ENCODE measurements at regions not wholly inside any gene's neighbourhood (a gene's known extent, or its start where the extent isn't known, plus 50 kb on each side); places are given as distances from the start of the nearest gene placed in this dataset.
"Not testable (repeated sequence)": the region's sequence is repeated elsewhere in the genome, so short reads cannot be mapped to it uniquely, and the experiment has no call there.

GRCh38 chr1:19024532-19024931, 68.1 kb upstream of the IFFO2 start:
- no peaks in the 10 kb centered on the region for H3K9me3 Mint-ChIP-seq
- H3K27me3 Mint-ChIP-seq = peaks cover 21 to 52% of the 10 kb centered on the region in 2 donors
- no peaks in the 10 kb centered on the region for H3K36me3 Mint-ChIP-seq
- H3K27ac Mint-ChIP-seq = no peak overlapping the region
- H3K4me3 Mint-ChIP-seq = no peak overlapping the region
- ATAC-seq (replicated peaks) (no peak), DNase-seq (no peak)
- H3K4me1 Mint-ChIP-seq = no peaks in the 10 kb centered on the region

- ATAC-seq (replicated peaks) (no peak), DNase-seq (no peak)
- no peak overlapping the region for H3K27ac Mint-ChIP-seq
- H3K9me3 Mint-ChIP-seq = peaks cover 0 to 3% of the 10 kb centered on the region in 2 donors
- no peaks in the 10 kb centered on the region for H3K36me3 Mint-ChIP-seq
- H3K4me3 Mint-ChIP-seq = no peak overlapping the region
- H3K4me1 Mint-ChIP-seq = no peaks in the 10 kb centered on the region
- peaks cover 25 to 56% of the 10 kb centered on the region in 2 donors for H3K27me3 Mint-ChIP-seq
Observed at GRCh38 chr1:19023787-19024186, 67.3 kb upstream of the IFFO2 start.

GRCh38 chr1:19021845-19022244, 65.4 kb upstream of the IFFO2 start:
- peaks cover 0 to 3% of the 10 kb centered on the region in 2 donors for H3K9me3 Mint-ChIP-seq
- H3K4me1 Mint-ChIP-seq = no peaks in the 10 kb centered on the region
- ATAC-seq (replicated peaks) (no peak), DNase-seq (no peak)
- H3K27me3 Mint-ChIP-seq = peaks cover 20 to 43% of the 10 kb centered on the region in 2 donors
- no peak overlapping the region for H3K27ac Mint-ChIP-seq
- no peak overlapping the region for H3K4me3 Mint-ChIP-seq
- no peaks in the 10 kb centered on the region for H3K36me3 Mint-ChIP-seq

DNA sequence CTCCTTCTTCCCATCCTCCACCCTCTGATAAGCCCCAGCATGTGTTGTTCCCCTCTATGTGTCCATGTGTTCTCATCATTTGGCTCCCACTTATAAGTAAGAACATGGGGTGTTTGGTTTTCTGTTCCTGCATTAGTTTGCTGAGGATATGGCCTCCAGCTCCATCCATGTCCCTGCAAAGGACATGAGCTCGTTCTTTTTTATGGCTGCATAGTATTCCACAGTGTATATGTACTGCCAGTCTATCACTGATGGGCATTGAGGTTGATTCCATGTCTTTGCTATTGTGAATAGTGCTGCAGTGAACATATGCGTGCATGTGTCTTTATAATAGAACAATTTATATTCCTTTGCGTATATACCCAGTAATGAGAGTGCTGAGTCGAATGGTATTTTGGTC, 62.8 kb upstream of the IFFO2 start:
- not testable (repeated sequence) for H3K4me3 Mint-ChIP-seq; H3K27ac Mint-ChIP-seq; DNase-seq; H3K4me1 Mint-ChIP-seq; ATAC-seq (replicated peaks); H3K36me3 Mint-ChIP-seq; H3K9me3 Mint-ChIP-seq
- H3K27me3 Mint-ChIP-seq = peaks cover 19 to 38% of the 10 kb centered on the region in 2 donors

DNA sequence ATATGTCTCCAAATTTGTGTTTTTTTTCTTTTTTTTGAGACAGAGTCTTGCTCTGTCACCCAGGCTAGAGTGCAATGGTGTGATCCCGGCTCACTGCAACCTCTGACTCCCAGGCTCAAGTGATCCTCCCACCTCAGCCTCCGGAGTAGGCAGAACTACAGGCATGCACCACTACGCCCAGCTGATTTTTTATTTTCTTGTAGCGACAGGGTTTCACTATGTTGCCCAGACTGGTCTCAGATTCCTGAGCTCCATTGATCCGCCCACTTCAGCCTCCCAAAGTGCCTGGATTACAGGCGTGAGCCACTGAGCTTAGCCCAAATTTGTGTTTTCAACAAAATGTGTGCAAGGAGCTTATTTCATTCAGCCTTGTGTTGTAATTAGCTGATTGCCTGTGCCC, 59.0 kb upstream of the IFFO2 start:
- no peak overlapping the region for H3K4me3 Mint-ChIP-seq
- peaks cover 18 to 30% of the 10 kb centered on the region in 2 donors for H3K4me1 Mint-ChIP-seq
- H3K36me3 Mint-ChIP-seq = no peaks in the 10 kb centered on the region
- H3K27me3 Mint-ChIP-seq = peaks cover 21 to 45% of the 10 kb centered on the region in 2 donors
- peaks cover 0 to 3% of the 10 kb centered on the region in 2 donors for H3K9me3 Mint-ChIP-seq
- ATAC-seq (replicated peaks) (no peak), DNase-seq (no peak)
- no peak overlapping the region for H3K27ac Mint-ChIP-seq

DNA sequence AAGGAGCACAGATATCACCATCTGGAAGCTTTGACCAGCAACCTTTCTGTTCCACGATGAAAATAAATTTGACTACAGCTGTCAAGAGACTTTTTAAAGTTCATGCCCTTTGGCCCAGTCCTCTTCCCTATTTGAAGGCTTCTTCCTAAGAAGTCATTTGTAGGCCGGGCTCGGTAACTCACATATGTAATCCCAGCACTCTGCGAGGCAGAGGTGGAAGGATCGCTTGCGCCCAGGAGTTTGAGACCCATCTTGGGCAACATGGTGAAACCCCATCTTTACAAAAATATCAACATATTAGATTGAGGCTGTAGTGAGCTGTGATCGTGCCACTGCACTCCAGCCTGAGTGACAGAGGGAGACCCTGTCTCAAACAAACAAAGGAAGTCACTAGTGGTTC, 58.3 kb upstream of the IFFO2 start:
- peaks cover 21 to 37% of the 10 kb centered on the region in 2 donors for H3K4me1 Mint-ChIP-seq
- DNase-seq (no peak), ATAC-seq (replicated peaks) (peak in 1 of 2 donors; percentile 15)
- peaks cover 28 to 49% of the 10 kb centered on the region in 2 donors for H3K27me3 Mint-ChIP-seq
- H3K27ac Mint-ChIP-seq = peak overlapping the region; percentile 54
- peaks cover 0 to 3% of the 10 kb centered on the region in 2 donors for H3K9me3 Mint-ChIP-seq
- no peaks in the 10 kb centered on the region for H3K36me3 Mint-ChIP-seq
- H3K4me3 Mint-ChIP-seq = no peak overlapping the region

- ATAC-seq (replicated peaks) = peak in 1 of 2 donors; percentile 45
- no peaks in the 10 kb centered on the region for H3K36me3 Mint-ChIP-seq
- H3K9me3 Mint-ChIP-seq = no peaks in the 10 kb centered on the region
- DNase-seq = no peak
- no peak overlapping the region for H3K27ac Mint-ChIP-seq
- H3K27me3 Mint-ChIP-seq = peaks cover 27 to 44% of the 10 kb centered on the region in 2 donors
- H3K4me1 Mint-ChIP-seq = peaks cover 21 to 37% of the 10 kb centered on the region in 2 donors
- peak overlapping the region in 1 of 2 donors; percentile 8 for H3K4me3 Mint-ChIP-seq
Observed at GRCh38 chr1:19013826-19014548, 57.5 kb upstream of the IFFO2 start.

DNA sequence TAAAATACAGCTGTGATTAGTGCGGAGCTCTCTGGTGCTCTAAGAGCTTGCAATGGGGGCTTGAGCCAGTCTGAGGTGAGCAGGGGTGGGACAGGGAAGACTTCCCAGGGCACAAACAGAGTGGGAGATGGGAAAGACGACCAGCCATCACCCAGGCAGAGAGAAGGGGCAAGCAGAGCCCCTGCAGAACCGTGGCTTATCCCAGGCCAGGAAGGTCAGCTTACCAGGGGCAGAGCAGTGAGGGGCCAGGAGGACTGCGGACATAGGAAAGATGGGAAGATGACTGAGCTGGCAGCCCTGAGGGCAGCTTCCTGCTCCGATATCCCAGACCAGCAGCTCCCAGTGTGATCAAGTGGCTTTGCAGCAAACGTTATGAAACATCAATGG, 55.4 kb upstream of the IFFO2 start:
- ATAC-seq (replicated peaks) = no peak

DNA sequence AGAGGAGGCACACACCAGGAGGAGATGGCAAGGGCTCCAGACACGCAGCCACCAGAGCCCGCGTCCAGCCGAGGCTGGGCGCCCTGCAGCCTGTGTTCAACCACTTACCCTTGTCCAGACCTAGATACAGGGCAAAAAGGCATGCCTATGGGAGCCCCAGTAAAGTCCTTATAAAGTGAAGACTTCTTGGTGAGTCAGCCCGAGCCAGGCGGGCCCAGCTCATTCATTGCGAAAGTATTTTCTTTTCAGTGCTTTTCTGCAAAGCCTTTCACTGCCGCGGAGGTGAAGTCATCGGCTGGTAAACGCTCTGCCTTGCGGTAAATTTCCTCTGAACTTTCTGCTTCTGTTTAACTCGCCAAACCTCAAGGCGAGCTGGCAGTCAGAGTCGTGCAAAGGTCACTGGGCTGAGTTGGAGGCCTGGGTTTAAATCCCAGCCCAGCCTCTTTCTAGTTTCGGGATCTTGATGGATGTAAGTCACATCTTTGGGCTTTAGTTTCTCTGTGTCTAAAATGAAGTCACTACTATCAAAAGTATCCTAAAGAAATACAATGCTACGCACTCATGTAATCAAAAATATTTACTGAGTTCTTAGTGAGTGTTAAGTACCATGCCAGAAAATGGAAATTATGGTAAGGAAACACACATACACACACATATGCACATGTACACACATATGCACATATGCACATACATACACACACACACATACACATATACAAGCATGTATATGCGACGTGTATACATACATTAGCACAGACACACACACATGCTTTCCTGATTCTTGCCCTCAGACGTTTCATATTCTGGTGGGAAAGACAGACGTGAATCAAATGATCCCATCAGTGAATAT, 54.7 kb upstream of the IFFO2 start:
- ATAC-seq (replicated peaks) = peak; percentile 85 to 94
- DNase-seq = peak; percentile 43
- H3K27ac Mint-ChIP-seq = peak overlapping the region; percentile 51

More for the DNA sequence above, 55.4 kb upstream of the IFFO2 start:
- Mint-ChIP-seq H3K27me3 (peaks cover 34 to 53% of the 10 kb centered on the region in 2 donors), H3K9me3 (no peaks in the 10 kb centered on the region), H3K36me3 (no peaks in the 10 kb centered on the region), H3K27ac (peak overlapping the region; percentile 51), H3K4me3 (no peak overlapping the region), H3K4me1 (peaks cover 21 to 37% of the 10 kb centered on the region in 2 donors)
- no peak for DNase-seq

DNA sequence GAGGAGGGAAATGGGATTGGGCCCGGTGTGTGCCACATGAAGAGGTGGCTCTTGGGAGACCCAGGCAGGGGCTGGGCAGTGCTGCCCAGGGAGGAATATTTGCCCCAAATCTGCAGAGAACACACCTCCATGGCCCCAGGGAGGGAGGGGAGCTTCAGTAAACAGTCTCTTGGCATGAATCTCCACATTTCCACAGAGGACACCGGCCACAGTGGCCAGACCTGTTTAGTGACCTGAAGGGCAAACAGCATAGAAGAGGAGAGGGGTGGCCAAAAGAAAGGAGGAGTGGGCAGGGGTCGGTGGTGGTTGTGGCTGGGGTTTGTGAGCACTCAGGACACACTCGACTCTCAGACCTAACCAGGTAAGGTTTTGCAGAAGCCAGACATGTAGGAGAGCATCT, 54.0 kb upstream of the IFFO2 start:
- ATAC-seq (replicated peaks) (no peak), DNase-seq (no peak)
- Mint-ChIP-seq H3K36me3 (no peaks in the 10 kb centered on the region), H3K4me1 (peaks cover 21 to 37% of the 10 kb centered on the region in 2 donors), H3K9me3 (no peaks in the 10 kb centered on the region), H3K4me3 (no peak overlapping the region), H3K27me3 (peaks cover 37 to 57% of the 10 kb centered on the region in 2 donors), H3K27ac (no peak overlapping the region)

More for the DNA sequence above, 54.7 kb upstream of the IFFO2 start:
- H3K9me3 Mint-ChIP-seq = no peaks in the 10 kb centered on the region
- H3K27me3 Mint-ChIP-seq = peaks cover 32 to 53% of the 10 kb centered on the region in 2 donors
- no peak overlapping the region for H3K4me3 Mint-ChIP-seq
- H3K36me3 Mint-ChIP-seq = no peaks in the 10 kb centered on the region
- peaks cover 21 to 37% of the 10 kb centered on the region in 2 donors for H3K4me1 Mint-ChIP-seq

GRCh38 chr1:19009882-19010321, 53.4 kb upstream of the IFFO2 start:
- Mint-ChIP-seq H3K4me1 (peaks cover 20 to 37% of the 10 kb centered on the region in 2 donors), H3K27ac (no peak overlapping the region), H3K4me3 (no peak overlapping the region), H3K27me3 (peaks cover 37 to 57% of the 10 kb centered on the region in 2 donors), H3K9me3 (no peaks in the 10 kb centered on the region), H3K36me3 (no peaks in the 10 kb centered on the region)
- no peak for ATAC-seq (replicated peaks)
- DNase-seq = no peak

DNA sequence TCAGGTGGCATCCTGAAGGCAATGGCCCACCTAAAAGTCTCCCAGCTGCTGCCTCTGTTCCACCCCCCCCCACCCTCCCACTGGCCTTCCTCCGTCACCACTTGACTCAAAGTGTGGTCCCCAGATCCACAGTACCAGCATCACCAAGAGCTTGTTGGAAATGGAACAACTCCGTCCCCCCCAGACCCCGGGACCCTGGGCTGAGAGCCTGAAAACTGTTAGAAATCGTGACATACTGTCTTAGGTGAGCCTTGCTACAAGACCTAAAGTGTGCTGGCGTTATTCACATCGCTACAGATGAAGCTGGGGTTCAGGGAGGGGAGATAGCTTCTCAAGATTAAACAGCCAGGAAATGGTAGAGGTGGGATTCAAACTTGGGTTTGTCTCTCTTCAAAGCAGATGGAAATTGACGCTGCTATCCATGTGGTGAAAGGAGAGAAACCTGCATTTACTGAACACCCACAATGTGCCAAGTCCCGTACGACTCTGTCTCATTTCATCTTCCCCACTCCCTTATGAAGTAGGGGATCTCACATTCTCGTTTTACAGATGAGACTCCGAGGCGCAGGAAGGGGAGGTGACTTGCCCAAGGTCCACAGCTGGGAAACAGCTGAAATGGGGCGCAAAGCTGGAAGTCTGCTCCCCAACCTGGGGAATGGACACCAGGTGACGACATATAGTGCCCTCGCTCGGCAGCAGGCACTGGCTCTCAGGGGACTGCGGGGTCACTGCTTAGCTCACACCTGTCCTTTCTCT, 52.8 kb upstream of the IFFO2 start:
- H3K27me3 Mint-ChIP-seq = peaks cover 37 to 57% of the 10 kb centered on the region in 2 donors
- no peak for DNase-seq
- peaks cover 17 to 31% of the 10 kb centered on the region in 2 donors for H3K4me1 Mint-ChIP-seq
- H3K9me3 Mint-ChIP-seq = no peaks in the 10 kb centered on the region
- no peaks in the 10 kb centered on the region for H3K36me3 Mint-ChIP-seq
- ATAC-seq (replicated peaks) = no peak
- no peak overlapping the region for H3K4me3 Mint-ChIP-seq
- no peak overlapping the region for H3K27ac Mint-ChIP-seq

- Mint-ChIP-seq H3K27ac (no peak overlapping the region), H3K4me3 (no peak overlapping the region), H3K9me3 (peaks cover 0 to 5% of the 10 kb centered on the region in 2 donors), H3K4me1 (peaks cover 14 to 25% of the 10 kb centered on the region in 2 donors), H3K27me3 (peaks cover 47 to 56% of the 10 kb centered on the region in 2 donors), H3K36me3 (no peaks in the 10 kb centered on the region)
- DNase-seq (no peak), ATAC-seq (replicated peaks) (no peak)
Observed at GRCh38 chr1:19007491-19008441, 51.3 kb upstream of the IFFO2 start.

Data from stimulated activated naive B cell treated with anti-CD40 and anti-IgM and Interleukin-4, amounts not matched to agents 10 μg/mL and 1 μg/mL and 100 μg/mL, for 72 hours (primary cell).